Activated CD8-positive, alpha-beta memory T cell treated with anti-CD3 and anti-CD28 coated beads, Interleukin-2, amount 50 U/mL, for 4 hours (primary cell): ENCODE measurements at regions not wholly inside any gene's neighbourhood (a gene's known extent, or its start where the extent isn't known, plus 50 kb on each side); places are given as distances from the start of the nearest gene placed in this dataset.

ENCODE experiments used
- DNase-seq: peaks from one replicate; pipeline ENCODE4 v3.0.0-alpha.2; 2020

- DNase-seq, result no peak
These were observed 350.5 kb upstream of the MEF2C start for GRCh38 chr5:89233462-89233861.

- DNase-seq, result no peak
These were observed 349.2 kb upstream of the MEF2C start for GRCh38 chr5:89232139-89232603.

- DNase-seq, result no peak
These were observed 347.2 kb upstream of the MEF2C start for GRCh38 chr5:89230178-89230577.

GRCh38 chr5:89229331-89230070 lies 346.5 kb upstream of the MEF2C start:
- no peak for DNase-seq

- no peak for DNase-seq
These were observed 345.4 kb upstream of the MEF2C start for GRCh38 chr5:89228355-89228754.

- no peak for DNase-seq
These were observed 335.4 kb upstream of the MEF2C start for GRCh38 chr5:89218364-89218763.

- no peak for DNase-seq
These were observed 333.6 kb upstream of the MEF2C start for GRCh38 chr5:89216606-89217005.

GRCh38 chr5:89213573-89213972 lies 330.6 kb upstream of the MEF2C start:
- DNase-seq, result no peak

- DNase-seq, result no peak
These were observed 328.9 kb upstream of the MEF2C start for GRCh38 chr5:89211836-89212235.

GRCh38 chr5:89208811-89209210 lies 325.8 kb upstream of the MEF2C start:
- no peak for DNase-seq

- no peak for DNase-seq
These were observed 325.4 kb upstream of the MEF2C start for GRCh38 chr5:89208392-89208791.

- no peak for DNase-seq
These were observed 321.8 kb upstream of the MEF2C start for GRCh38 chr5:89204756-89205155.

- DNase-seq, result no peak
These were observed 320.6 kb upstream of the MEF2C start for GRCh38 chr5:89203611-89204010.

GRCh38 chr5:89200899-89201298 lies 317.9 kb upstream of the MEF2C start:
- DNase-seq, result no peak

GRCh38 chr5:89199306-89199705 lies 316.3 kb upstream of the MEF2C start:
- no peak for DNase-seq

GRCh38 chr5:89191374-89191773 lies 308.4 kb upstream of the MEF2C start:
- no peak for DNase-seq

- DNase-seq, result no peak
These were observed 307.7 kb upstream of the MEF2C start for GRCh38 chr5:89190515-89191265.

- no peak for DNase-seq
These were observed 305.0 kb upstream of the MEF2C start for GRCh38 chr5:89187883-89188465.

- DNase-seq, result no peak
These were observed 304.3 kb upstream of the MEF2C start for GRCh38 chr5:89187268-89187667.

- DNase-seq, result no peak
These were observed 298.6 kb upstream of the MEF2C start for GRCh38 chr5:89181546-89181945.

GRCh38 chr5:89179731-89180130 lies 296.7 kb upstream of the MEF2C start:
- DNase-seq, result no peak

- DNase-seq, result no peak
These were observed 295.6 kb upstream of the MEF2C start for GRCh38 chr5:89178541-89178940.

- DNase-seq, result no peak
These were observed 290.5 kb upstream of the MEF2C start for GRCh38 chr5:89173528-89173927.

GRCh38 chr5:89168766-89169165 lies 285.8 kb upstream of the MEF2C start:
- no peak for DNase-seq
